T follicular helper cell (primary cell): ENCODE measurements at regions not wholly inside any gene's neighbourhood (a gene's known extent, or its start where the extent isn't known, plus 50 kb on each side); places are given as distances from the start of the nearest gene placed in this dataset.

ENCODE experiments used
- DNase-seq: peaks from one replicate; pipeline ENCODE4 v3.0.0-alpha.2; 2020; ENCODE audit warnings: low read depth

- no peak for DNase-seq
Measured at GRCh38 chr2:151083856-151084795, 177.5 kb downstream of the RBM43 start.

GRCh38 chr2:151078889-151079288 lies 182.8 kb downstream of the RBM43 start:
- DNase-seq, result no peak

- DNase-seq, result no peak
Measured at GRCh38 chr2:151071906-151072305, 189.8 kb downstream of the RBM43 start.

GRCh38 chr2:151071382-151071781 lies 190.3 kb downstream of the RBM43 start:
- DNase-seq, result no peak

GRCh38 chr2:151070253-151070652 lies 191.4 kb downstream of the RBM43 start:
- DNase-seq, result no peak

GRCh38 chr2:151067658-151068369 lies 193.8 kb downstream of the RBM43 start:
- DNase-seq, result no peak

- no peak for DNase-seq
Measured at GRCh38 chr2:151063271-151063670, 198.4 kb downstream of the RBM43 start.

GRCh38 chr2:151060287-151060686 lies 201.4 kb downstream of the RBM43 start:
- DNase-seq, result no peak

GRCh38 chr2:151056870-151057269 lies 204.8 kb downstream of the RBM43 start:
- no peak for DNase-seq

GRCh38 chr2:151053661-151053990 lies 208.0 kb downstream of the RBM43 start:
- no peak for DNase-seq

GRCh38 chr2:151052850-151053660 lies 208.6 kb downstream of the RBM43 start:
- no peak for DNase-seq

- DNase-seq, result no peak
Measured at GRCh38 chr2:151051574-151052220, 210.0 kb downstream of the RBM43 start.

- no peak for DNase-seq
Measured at GRCh38 chr2:151049746-151050145, 211.9 kb downstream of the RBM43 start.

- no peak for DNase-seq
Measured at GRCh38 chr2:151048331-151049054, 213.2 kb downstream of the RBM43 start.

GRCh38 chr2:151043484-151043883 lies 218.2 kb downstream of the RBM43 start:
- DNase-seq, result no peak

- no peak for DNase-seq
Measured at GRCh38 chr2:151042964-151043363, 218.7 kb downstream of the RBM43 start.

- no peak for DNase-seq
Measured at GRCh38 chr2:151040039-151040438, 221.6 kb downstream of the RBM43 start.

- no peak for DNase-seq
Measured at GRCh38 chr2:151038516-151038915, 223.1 kb downstream of the RBM43 start.

GRCh38 chr2:151037434-151037833 lies 224.2 kb downstream of the RBM43 start:
- DNase-seq, result no peak

- no peak for DNase-seq
Measured at GRCh38 chr2:151033271-151034248, 228.1 kb downstream of the RBM43 start.
